ENCODE measurements at regions not wholly inside any gene's neighbourhood (a gene's known extent, or its start where the extent isn't known, plus 50 kb on each side); places are given as distances from the start of the nearest gene placed in this dataset.

- Histone ChIP-seq H3K36me3 (no peaks in the 10 kb centered on the region), H3K4me1 (ENCODE audit: control insufficient read depth in 1 of 2, low read depth in 2 of 2) (no peaks in the 10 kb centered on the region), H3K9me3 (no peaks in the 10 kb centered on the region), H3K27ac (no peak overlapping the region), H3K4me3 (no peak overlapping the region), H3K27me3 (replicated peaks; ENCODE audit: insufficient read depth) (no peaks in the 10 kb centered on the region)
- ATAC-seq (ENCODE audit: insufficient number of reproducible peaks, low FRiP score, low read depth) (no peak), DNase-seq (ENCODE audit: low spot score) (no peak)
- no peak for TF ChIP-seq CTCF (IDR thresholded peaks at IDR 0.05)
These were observed 207.5 kb upstream of the IRX2 start for GRCh38 chr5:2958976-2959375.

GRCh38 chr5:2948875-2949274 lies 197.4 kb upstream of the IRX2 start:
- ATAC-seq (ENCODE audit: insufficient number of reproducible peaks, low FRiP score, low read depth) (no peak), DNase-seq (ENCODE audit: low spot score) (no peak)
- no peak overlapping the region for H3K4me3 ChIP-seq
- no peaks in the 10 kb centered on the region for H3K9me3 ChIP-seq
- no peaks in the 10 kb centered on the region for H3K4me1 ChIP-seq (ENCODE audit: control insufficient read depth in 1 of 2, low read depth in 2 of 2)
- H3K36me3 ChIP-seq = no peaks in the 10 kb centered on the region
- H3K27me3 ChIP-seq (replicated peaks; ENCODE audit: insufficient read depth) = no peaks in the 10 kb centered on the region
- TF ChIP-seq CTCF (IDR thresholded peaks at IDR 0.05) = no peak
- no peak overlapping the region for H3K27ac ChIP-seq

- Histone ChIP-seq H3K4me1 (ENCODE audit: control insufficient read depth in 1 of 2, low read depth in 2 of 2) (no peaks in the 10 kb centered on the region), H3K27me3 (replicated peaks; ENCODE audit: insufficient read depth) (no peaks in the 10 kb centered on the region), H3K27ac (no peak overlapping the region), H3K9me3 (no peaks in the 10 kb centered on the region), H3K36me3 (no peaks in the 10 kb centered on the region), H3K4me3 (no peak overlapping the region)
- TF ChIP-seq CTCF (IDR thresholded peaks at IDR 0.05) = no peak
- ATAC-seq (ENCODE audit: insufficient number of reproducible peaks, low FRiP score, low read depth) (no peak), DNase-seq (ENCODE audit: low spot score) (no peak)
These were observed 194.8 kb upstream of the IRX2 start for GRCh38 chr5:2946315-2946714.

- ATAC-seq (ENCODE audit: insufficient number of reproducible peaks, low FRiP score, low read depth) = no peak
- no peak overlapping the region for H3K27ac ChIP-seq
- no peak for TF ChIP-seq CTCF (IDR thresholded peaks at IDR 0.05)
These were observed 184.9 kb upstream of the IRX2 start for GRCh38 chr5:2936413-2936812.

GRCh38 chr5:2929779-2930178 lies 178.3 kb upstream of the IRX2 start:
- H3K27ac ChIP-seq = no peak overlapping the region
- no peak overlapping the region for H3K4me3 ChIP-seq
- no peaks in the 10 kb centered on the region for H3K4me1 ChIP-seq (ENCODE audit: control insufficient read depth in 1 of 2, low read depth in 2 of 2)
- no peaks in the 10 kb centered on the region for H3K9me3 ChIP-seq
- ATAC-seq (ENCODE audit: insufficient number of reproducible peaks, low FRiP score, low read depth) (no peak), DNase-seq (ENCODE audit: low spot score) (no peak)
- no peaks in the 10 kb centered on the region for H3K27me3 ChIP-seq (replicated peaks; ENCODE audit: insufficient read depth)
- no peak for TF ChIP-seq CTCF (IDR thresholded peaks at IDR 0.05)
- no peaks in the 10 kb centered on the region for H3K36me3 ChIP-seq

More at GRCh38 chr5:2936413-2936812, 184.9 kb upstream of the IRX2 start:
- Histone ChIP-seq H3K4me1 (ENCODE audit: control insufficient read depth in 1 of 2, low read depth in 2 of 2) (no peaks in the 10 kb centered on the region), H3K4me3 (no peak overlapping the region), H3K9me3 (peaks cover 4% of the 10 kb centered on the region), H3K27me3 (replicated peaks; ENCODE audit: insufficient read depth) (no peaks in the 10 kb centered on the region), H3K36me3 (no peaks in the 10 kb centered on the region)
- DNase-seq (ENCODE audit: low spot score) = no peak
